Bronchial epithelial cell (primary cell): ENCODE measurements at regions not wholly inside any gene's neighbourhood (a gene's known extent, or its start where the extent isn't known, plus 50 kb on each side); places are given as distances from the start of the nearest gene placed in this dataset.

Experiments
- DNase-seq: peaks from one replicate; pipeline ENCODE4 v3.0.0-alpha.2; 2010; ENCODE audit warnings: low read depth
- FAIRE-seq: peaks from 2 replicates; lab custom pipeline; 2011; peaks lifted over from hg19 to GRCh38; lab: Jason Lieb, UNC
- H3K27me3 ChIP-seq: 2 replicates; pipeline ENCODE4 v1.5.1; 2011; ENCODE audit warnings: low read length; ENCODE audit not compliant: control insufficient read depth, insufficient read depth
- H3K36me3 ChIP-seq: 2 replicates; pipeline ENCODE4 v1.5.1; 2011; ENCODE audit warnings: low read length; ENCODE audit not compliant: control insufficient read depth, insufficient read depth
- H3K4me3 ChIP-seq: 2 replicates; pipeline ENCODE4 v1.5.1; 2011; ENCODE audit warnings: mild to moderate bottlenecking, low read depth, low read length, control low read depth
- TF ChIP-seq, protein P1 (sequence below): IDR thresholded peaks from 2 replicates; pipeline ENCODE4 v1.5.1; 2011; ENCODE audit warnings: mild to moderate bottlenecking, moderate library complexity, low read length, control low read depth, inconsistent platforms; ENCODE audit not compliant: insufficient read depth, severe bottlenecking

DNA sequence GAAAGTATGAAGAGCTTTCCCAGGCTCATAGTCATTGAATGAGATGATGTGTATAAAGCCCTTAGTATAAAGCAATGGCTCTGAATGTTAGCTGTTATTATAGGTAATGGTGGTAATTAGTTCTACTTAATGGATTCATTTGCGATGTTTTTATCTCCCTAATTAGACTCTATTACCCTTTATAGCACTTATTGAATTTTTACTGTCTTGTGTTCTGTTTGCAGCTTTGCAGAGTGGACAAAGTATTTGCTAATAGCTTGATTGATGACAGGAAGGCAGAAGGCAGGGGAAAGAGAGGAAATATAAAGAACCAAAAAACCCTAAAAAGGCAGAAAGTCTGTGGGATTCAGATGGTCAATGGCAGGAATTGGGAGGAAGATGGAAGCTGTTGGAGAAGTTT is 524.4 kb upstream of the SPRY2 start:
- FAIRE-seq = no peak
- Histone ChIP-seq H3K36me3 (no peaks in the 10 kb centered on the region), H3K27me3 (no peaks in the 10 kb centered on the region), H3K4me3 (no peak overlapping the region)
- DNase-seq = no peak
- TF ChIP-seq, protein P1, sequence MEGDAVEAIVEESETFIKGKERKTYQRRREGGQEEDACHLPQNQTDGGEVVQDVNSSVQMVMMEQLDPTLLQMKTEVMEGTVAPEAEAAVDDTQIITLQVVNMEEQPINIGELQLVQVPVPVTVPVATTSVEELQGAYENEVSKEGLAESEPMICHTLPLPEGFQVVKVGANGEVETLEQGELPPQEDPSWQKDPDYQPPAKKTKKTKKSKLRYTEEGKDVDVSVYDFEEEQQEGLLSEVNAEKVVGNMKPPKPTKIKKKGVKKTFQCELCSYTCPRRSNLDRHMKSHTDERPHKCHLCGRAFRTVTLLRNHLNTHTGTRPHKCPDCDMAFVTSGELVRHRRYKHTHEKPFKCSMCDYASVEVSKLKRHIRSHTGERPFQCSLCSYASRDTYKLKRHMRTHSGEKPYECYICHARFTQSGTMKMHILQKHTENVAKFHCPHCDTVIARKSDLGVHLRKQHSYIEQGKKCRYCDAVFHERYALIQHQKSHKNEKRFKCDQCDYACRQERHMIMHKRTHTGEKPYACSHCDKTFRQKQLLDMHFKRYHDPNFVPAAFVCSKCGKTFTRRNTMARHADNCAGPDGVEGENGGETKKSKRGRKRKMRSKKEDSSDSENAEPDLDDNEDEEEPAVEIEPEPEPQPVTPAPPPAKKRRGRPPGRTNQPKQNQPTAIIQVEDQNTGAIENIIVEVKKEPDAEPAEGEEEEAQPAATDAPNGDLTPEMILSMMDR = no peak

DNA sequence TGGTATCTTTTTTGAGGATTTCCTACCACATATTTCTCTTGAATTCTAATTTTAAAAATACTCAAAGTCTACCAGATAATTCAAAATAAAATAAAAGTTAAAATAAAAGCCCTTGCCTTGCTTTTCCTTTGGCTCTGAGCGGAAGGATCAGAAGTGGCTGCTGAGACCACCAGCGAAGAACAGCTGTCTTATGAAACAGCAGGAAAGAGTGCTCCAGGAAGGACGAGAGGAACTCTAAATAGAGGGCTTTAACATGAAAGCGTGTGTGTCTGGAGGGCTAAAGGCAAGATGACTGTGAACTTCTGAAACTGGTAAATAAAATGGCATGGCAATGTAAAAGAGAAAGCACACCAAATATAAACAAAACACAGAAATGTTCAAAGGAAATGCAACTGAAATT is 521.5 kb upstream of the SPRY2 start:
- Histone ChIP-seq H3K27me3 (no peaks in the 10 kb centered on the region), H3K36me3 (no peaks in the 10 kb centered on the region), H3K4me3 (no peak overlapping the region)
- FAIRE-seq (no peak), DNase-seq (no peak)
- TF ChIP-seq, protein P1 = no peak

DNA sequence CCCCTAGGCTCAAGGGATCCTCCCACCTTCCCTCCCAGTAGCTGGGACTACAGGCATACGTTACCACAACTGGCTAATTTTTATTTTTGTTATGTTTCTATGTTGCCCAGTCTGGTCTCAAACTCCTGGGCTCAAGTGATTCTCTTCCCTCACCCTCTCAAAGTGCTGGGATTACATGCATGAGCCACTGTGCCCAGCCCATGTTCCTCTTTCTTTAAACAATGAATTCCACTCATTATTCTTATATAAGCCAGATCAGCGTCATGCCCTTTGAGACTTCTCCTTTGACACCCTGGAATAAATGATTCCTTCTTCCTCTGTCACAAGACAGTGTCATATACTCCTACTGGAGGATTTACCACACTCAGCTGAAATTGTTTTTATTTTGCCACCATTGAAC is 519.9 kb upstream of the SPRY2 start:
- Histone ChIP-seq H3K36me3 (no peaks in the 10 kb centered on the region), H3K4me3 (no peak overlapping the region), H3K27me3 (no peaks in the 10 kb centered on the region)
- DNase-seq (no peak), FAIRE-seq (no peak)
- TF ChIP-seq, protein P1 = no peak

DNA sequence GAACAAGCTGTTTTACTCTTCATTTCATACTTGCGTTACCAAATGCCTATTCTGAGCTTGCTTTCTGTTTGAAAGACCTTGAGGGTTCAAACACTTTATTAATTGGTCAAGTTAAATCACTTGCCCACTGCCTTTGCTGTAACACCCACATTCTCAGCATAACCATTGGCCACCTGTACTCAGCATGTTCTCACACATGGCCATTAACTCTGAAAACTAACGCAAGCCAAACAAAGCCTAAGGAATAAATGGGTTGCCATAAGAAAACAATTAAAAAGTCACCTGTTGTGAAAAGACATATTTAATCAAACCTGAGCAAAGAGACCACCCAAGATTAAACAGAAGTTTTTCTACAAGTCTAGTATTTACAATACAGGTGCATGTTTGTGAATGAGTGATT is 517.2 kb upstream of the SPRY2 start:
- Histone ChIP-seq H3K27me3 (no peaks in the 10 kb centered on the region), H3K36me3 (no peaks in the 10 kb centered on the region), H3K4me3 (no peak overlapping the region)
- TF ChIP-seq, protein P1 = no peak
- FAIRE-seq (no peak), DNase-seq (no peak)

DNA sequence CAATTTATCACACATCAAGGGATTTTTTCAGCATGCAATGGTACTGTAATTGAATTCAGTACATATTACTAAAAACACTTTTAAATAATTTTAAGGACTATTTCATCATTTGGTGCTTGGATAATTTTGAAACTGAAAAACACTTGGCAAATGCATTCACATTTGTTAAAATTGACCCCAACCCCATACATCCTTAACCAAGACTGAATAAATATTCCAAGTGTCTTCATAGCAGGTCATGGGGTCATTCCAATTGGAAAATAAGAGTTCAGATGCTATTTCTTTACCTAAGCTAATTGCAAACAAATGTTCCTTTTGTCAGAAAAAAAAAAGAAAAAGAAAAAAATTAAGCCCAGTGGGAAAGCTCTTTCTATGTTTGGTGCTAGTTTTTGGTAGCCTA is 516.4 kb upstream of the SPRY2 start:
- H3K4me3 ChIP-seq = no peak overlapping the region
- TF ChIP-seq, protein P1 = no peak
- H3K27me3 ChIP-seq = no peaks in the 10 kb centered on the region
- DNase-seq = no peak
- H3K36me3 ChIP-seq = no peaks in the 10 kb centered on the region
- no peak for FAIRE-seq

DNA sequence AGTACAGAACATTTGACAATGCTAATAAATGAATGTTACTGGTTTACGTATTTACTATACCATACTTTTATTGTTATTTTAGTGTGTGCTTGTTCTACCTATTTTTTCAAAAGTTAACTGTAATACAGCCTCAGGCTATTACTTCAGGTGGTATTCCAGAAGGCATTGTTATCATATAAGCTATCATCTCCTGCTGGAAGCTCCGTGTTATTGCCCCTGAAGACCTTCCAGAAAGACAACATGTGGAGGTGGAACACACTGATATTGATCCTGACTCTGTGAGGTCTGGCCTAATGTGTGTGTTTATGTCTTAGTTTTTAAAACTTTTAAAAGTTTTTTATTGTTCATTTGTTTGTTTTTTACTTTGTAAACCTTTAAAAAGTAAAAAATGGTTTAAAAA is 509.8 kb upstream of the SPRY2 start:
- TF ChIP-seq, protein P1 = no peak
- Histone ChIP-seq H3K27me3 (no peaks in the 10 kb centered on the region), H3K4me3 (no peak overlapping the region), H3K36me3 (no peaks in the 10 kb centered on the region)
- FAIRE-seq (no peak), DNase-seq (no peak)
